ENCODE measurements at regions not wholly inside any gene's neighbourhood (a gene's known extent, or its start where the extent isn't known, plus 50 kb on each side); places are given as distances from the start of the nearest gene placed in this dataset.

GRCh38 chr10:1972406-1972805, 235.1 kb upstream of the ADARB2 start:
- Histone ChIP-seq H3K27ac (ENCODE audit: low read length, poor library complexity, severe bottlenecking) (no peak overlapping the region), H3K18ac (ENCODE audit: low read depth in 1 of 2, low read length in 2 of 2) (no peak overlapping the region), H4K91ac (ENCODE audit: low read length) (no peak overlapping the region), H3K27me3 (ENCODE audit: control insufficient read depth in 1 of 2, insufficient read depth in 1 of 2, low read length in 2 of 2) (no peaks in the 10 kb centered on the region), H4K8ac (ENCODE audit: low read length) (no peak overlapping the region), H2BK120ac (ENCODE audit: low read depth, low read length) (no peak overlapping the region), H2AFZ (ENCODE audit: low read depth, low read length) (no peak overlapping the region), H3K4me2 (ENCODE audit: low read length, poor library complexity, severe bottlenecking) (no peak overlapping the region), H3K9ac (ENCODE audit: low read length) (no peak overlapping the region), H3K79me1 (replicated peaks; ENCODE audit: low read length, poor library complexity, severe bottlenecking) (no peaks in the 10 kb centered on the region), H3K4ac (ENCODE audit: low read depth in 1 of 2, low read length in 2 of 2) (no peak overlapping the region), H2BK5ac (ENCODE audit: low read depth, low read length, poor library complexity, severe bottlenecking) (no peak overlapping the region), H3K23ac (ENCODE audit: low read length in 2 of 2) (no peak overlapping the region), H2BK12ac (ENCODE audit: low read length in 2 of 2) (no peak overlapping the region), H3K14ac (ENCODE audit: low read length in 2 of 2) (no peak overlapping the region), H3K4me3 (ENCODE audit: insufficient read depth in 1 of 2, low read depth in 1 of 2, low read length in 2 of 2) (no peak overlapping the region), H3K4me1 (ENCODE audit: control insufficient read depth, insufficient read depth, low read depth, low read length) (no peaks in the 10 kb centered on the region), H3K9me3 (ENCODE audit: control insufficient read depth, low read length) (peaks cover 15% of the 10 kb centered on the region), H2BK15ac (ENCODE audit: low read depth, poor library complexity, severe bottlenecking) (no peak overlapping the region), H3K36me3 (ENCODE audit: control insufficient read depth in 1 of 2, insufficient read depth in 2 of 2, low read depth in 1 of 2, low read length in 2 of 2) (no peaks in the 10 kb centered on the region), H2AK5ac (ENCODE audit: low read length, severe bottlenecking) (no peak overlapping the region)
- DNase-seq = no peak
- WGBS = 84% methylated on average over 2 of the region's 3 CpGs

- Histone ChIP-seq H3K27me3 (ENCODE audit: control insufficient read depth in 1 of 2, insufficient read depth in 1 of 2, low read length in 2 of 2) (no peaks in the 10 kb centered on the region), H3K14ac (ENCODE audit: low read length in 2 of 2) (no peak overlapping the region), H3K4ac (ENCODE audit: low read depth in 1 of 2, low read length in 2 of 2) (no peak overlapping the region), H3K4me2 (ENCODE audit: low read length, poor library complexity, severe bottlenecking) (no peak overlapping the region), H2AFZ (ENCODE audit: low read depth, low read length) (no peak overlapping the region), H3K27ac (ENCODE audit: low read length, poor library complexity, severe bottlenecking) (no peak overlapping the region), H2BK120ac (ENCODE audit: low read depth, low read length) (no peak overlapping the region), H4K91ac (ENCODE audit: low read length) (no peak overlapping the region), H3K9me3 (ENCODE audit: control insufficient read depth, low read length) (peaks cover 13% of the 10 kb centered on the region), H3K4me1 (ENCODE audit: control insufficient read depth, insufficient read depth, low read depth, low read length) (no peaks in the 10 kb centered on the region), H2AK5ac (ENCODE audit: low read length, severe bottlenecking) (no peak overlapping the region), H3K18ac (ENCODE audit: low read depth in 1 of 2, low read length in 2 of 2) (no peak overlapping the region), H3K9ac (ENCODE audit: low read length) (no peak overlapping the region), H2BK5ac (ENCODE audit: low read depth, low read length, poor library complexity, severe bottlenecking) (no peak overlapping the region), H4K8ac (ENCODE audit: low read length) (peak overlapping the region; percentile 7), H2BK12ac (ENCODE audit: low read length in 2 of 2) (no peak overlapping the region), H3K4me3 (ENCODE audit: insufficient read depth in 1 of 2, low read depth in 1 of 2, low read length in 2 of 2) (no peak overlapping the region), H3K79me1 (replicated peaks; ENCODE audit: low read length, poor library complexity, severe bottlenecking) (no peaks in the 10 kb centered on the region), H3K23ac (ENCODE audit: low read length in 2 of 2) (no peak overlapping the region), H2BK15ac (ENCODE audit: low read depth, poor library complexity, severe bottlenecking) (no peak overlapping the region), H3K36me3 (ENCODE audit: control insufficient read depth in 1 of 2, insufficient read depth in 2 of 2, low read depth in 1 of 2, low read length in 2 of 2) (no peaks in the 10 kb centered on the region)
- no peak for DNase-seq
- WGBS = 83% methylated on average over 14 of the region's 14 CpGs
Observed at GRCh38 chr10:1968257-1969033, 231.1 kb upstream of the ADARB2 start.

- Histone ChIP-seq H3K18ac (ENCODE audit: low read depth in 1 of 2, low read length in 2 of 2) (no peak overlapping the region), H4K8ac (ENCODE audit: low read length) (no peak overlapping the region), H3K36me3 (ENCODE audit: control insufficient read depth in 1 of 2, insufficient read depth in 2 of 2, low read depth in 1 of 2, low read length in 2 of 2) (no peaks in the 10 kb centered on the region), H3K23ac (ENCODE audit: low read length in 2 of 2) (no peak overlapping the region), H3K4me1 (ENCODE audit: control insufficient read depth, insufficient read depth, low read depth, low read length) (no peaks in the 10 kb centered on the region), H3K4ac (ENCODE audit: low read depth in 1 of 2, low read length in 2 of 2) (no peak overlapping the region), H2AFZ (ENCODE audit: low read depth, low read length) (no peak overlapping the region), H3K27me3 (ENCODE audit: control insufficient read depth in 1 of 2, insufficient read depth in 1 of 2, low read length in 2 of 2) (no peaks in the 10 kb centered on the region), H3K4me3 (ENCODE audit: insufficient read depth in 1 of 2, low read depth in 1 of 2, low read length in 2 of 2) (no peak overlapping the region), H2BK5ac (ENCODE audit: low read depth, low read length, poor library complexity, severe bottlenecking) (no peak overlapping the region), H2BK12ac (ENCODE audit: low read length in 2 of 2) (no peak overlapping the region), H3K27ac (ENCODE audit: low read length, poor library complexity, severe bottlenecking) (no peak overlapping the region), H2BK15ac (ENCODE audit: low read depth, poor library complexity, severe bottlenecking) (no peak overlapping the region), H3K4me2 (ENCODE audit: low read length, poor library complexity, severe bottlenecking) (no peak overlapping the region), H2BK120ac (ENCODE audit: low read depth, low read length) (no peak overlapping the region), H3K79me1 (replicated peaks; ENCODE audit: low read length, poor library complexity, severe bottlenecking) (no peaks in the 10 kb centered on the region), H3K9me3 (ENCODE audit: control insufficient read depth, low read length) (peaks cover 7% of the 10 kb centered on the region), H3K14ac (ENCODE audit: low read length in 2 of 2) (no peak overlapping the region), H4K91ac (ENCODE audit: low read length) (no peak overlapping the region), H3K9ac (ENCODE audit: low read length) (no peak overlapping the region), H2AK5ac (ENCODE audit: low read length, severe bottlenecking) (no peak overlapping the region)
- WGBS = 87% methylated on average over 13 of the region's 14 CpGs
- DNase-seq = no peak
Observed at GRCh38 chr10:1966712-1967376, 229.5 kb upstream of the ADARB2 start.

GRCh38 chr10:1964476-1964875, 227.2 kb upstream of the ADARB2 start:
- Histone ChIP-seq H4K91ac (ENCODE audit: low read length) (no peak overlapping the region), H3K14ac (ENCODE audit: low read length in 2 of 2) (no peak overlapping the region), H3K18ac (ENCODE audit: low read depth in 1 of 2, low read length in 2 of 2) (no peak overlapping the region), H3K4me3 (ENCODE audit: insufficient read depth in 1 of 2, low read depth in 1 of 2, low read length in 2 of 2) (no peak overlapping the region), H3K9me3 (ENCODE audit: control insufficient read depth, low read length) (peaks cover 3% of the 10 kb centered on the region), H4K8ac (ENCODE audit: low read length) (no peak overlapping the region), H3K23ac (ENCODE audit: low read length in 2 of 2) (no peak overlapping the region), H3K79me1 (replicated peaks; ENCODE audit: low read length, poor library complexity, severe bottlenecking) (no peaks in the 10 kb centered on the region), H3K4me1 (ENCODE audit: control insufficient read depth, insufficient read depth, low read depth, low read length) (no peaks in the 10 kb centered on the region), H3K27ac (ENCODE audit: low read length, poor library complexity, severe bottlenecking) (no peak overlapping the region), H2BK15ac (ENCODE audit: low read depth, poor library complexity, severe bottlenecking) (no peak overlapping the region), H3K9ac (ENCODE audit: low read length) (no peak overlapping the region), H3K36me3 (ENCODE audit: control insufficient read depth in 1 of 2, insufficient read depth in 2 of 2, low read depth in 1 of 2, low read length in 2 of 2) (no peaks in the 10 kb centered on the region), H2BK120ac (ENCODE audit: low read depth, low read length) (no peak overlapping the region), H2BK12ac (ENCODE audit: low read length in 2 of 2) (no peak overlapping the region), H3K4me2 (ENCODE audit: low read length, poor library complexity, severe bottlenecking) (no peak overlapping the region), H2AFZ (ENCODE audit: low read depth, low read length) (no peak overlapping the region), H2BK5ac (ENCODE audit: low read depth, low read length, poor library complexity, severe bottlenecking) (no peak overlapping the region), H3K27me3 (ENCODE audit: control insufficient read depth in 1 of 2, insufficient read depth in 1 of 2, low read length in 2 of 2) (no peaks in the 10 kb centered on the region), H3K4ac (ENCODE audit: low read depth in 1 of 2, low read length in 2 of 2) (no peak overlapping the region), H2AK5ac (ENCODE audit: low read length, severe bottlenecking) (no peak overlapping the region)
- WGBS = 89% methylated on average over 24 of the region's 24 CpGs
- DNase-seq = no peak

Data from mesenchymal stem cell (in vitro differentiated cells and primary cell).